K562 (cell line): ENCODE measurements at regions not wholly inside any gene's neighbourhood (a gene's known extent, or its start where the extent isn't known, plus 50 kb on each side); places are given as distances from the start of the nearest gene placed in this dataset.

ENCODE experiments used
- ATAC-seq: fragments of 200-7000 bp; cut with Tn5 transposase; 3 replicates; pipeline ENCODE4 v1.9.1; 2020; ENCODE audit warnings: moderate library complexity
- BruUV-seq: library from RNA; stranded (reverse); fragments of 400-500 nt; replicated peaks from 2 replicates; lab custom pipeline; 2021; lab: Mats Ljungman, UMichigan
- CTCF ChIA-PET: fragments of 300-600 bp; formaldehyde crosslinking; extraction: SDS; loops from one replicate; lab custom pipeline; 2021; ENCODE audit warnings: low intra/inter-chr PET ratio; lab: Yijun Ruan, JAX
- POLR2A ChIA-PET: fragments of 300-600, 350-650 bp; sonication (Branson Sonifier 250); formaldehyde crosslinking; extraction: SDS; loops from one replicate; lab custom pipeline; 2021; ENCODE audit warnings: antibody characterized with exemption, inconsistent platforms; lab: Yijun Ruan, JAX
- DNase-seq, 4 experiments: peaks; one replicate each; pipeline versions ENCODE4 v3.0.0 to v3.0.0-alpha.2; 2011 to 2018; ENCODE audit warnings: low spot score in 3 of 4, mixed read lengths in 3 of 4; ENCODE audit errors: extremely low read depth in 1 of 4
- FAIRE-seq: peaks from 2 replicates; lab custom pipeline; 2011; peaks lifted over from hg19 to GRCh38; lab: Jason Lieb, UNC
- H2AFZ ChIP-seq: 2 replicates; pipeline ENCODE4 v1.6.0; 2011; ENCODE audit warnings: low read depth, low read length, control low read depth, inconsistent platforms
- H3K27ac ChIP-seq: fragments of 200-600 bp; 3 replicates; pipeline ENCODE4 v1.8.0; 2011; ENCODE audit warnings: low read depth, mild to moderate bottlenecking, control low read depth, inconsistent platforms, low read length, moderate library complexity, mixed read lengths; ENCODE audit errors: extremely low read depth
- H3K27me3 ChIP-seq, 2 experiments: fragments of 300-600 bp in 1 of 2; 2 replicates in 1 of 2; 3 replicates in 1 of 2; pipeline versions ENCODE4 v1.6.0 to v1.8.0; 2011; ENCODE audit warnings: inconsistent platforms in 2 of 2, low read length in 2 of 2, mild to moderate bottlenecking in 1 of 2, mixed read lengths in 1 of 2, moderate library complexity in 1 of 2; ENCODE audit not compliant: control insufficient read depth in 2 of 2, insufficient read depth in 2 of 2
- H3K36me3 ChIP-seq: fragments of 300-600 bp; 3 replicates; pipeline ENCODE4 v1.8.0; 2011; ENCODE audit warnings: mild to moderate bottlenecking, low read length, inconsistent platforms; ENCODE audit not compliant: control insufficient read depth, insufficient read depth
- H3K4me1 ChIP-seq, 2 experiments: fragments of 200-600 bp in 1 of 2; replicated peaks in 1 of 2; 2 replicates in 1 of 2; 3 replicates in 1 of 2; pipeline versions ENCODE4 v1.5.1 to v1.8.0; 2011; ENCODE audit warnings: inconsistent platforms in 2 of 2, low read length in 2 of 2, mild to moderate bottlenecking in 1 of 2, mixed read lengths in 1 of 2, moderate library complexity in 1 of 2; ENCODE audit not compliant: control insufficient read depth in 2 of 2, insufficient read depth in 2 of 2
- H3K4me2 ChIP-seq: 2 replicates; pipeline ENCODE4 v1.6.1; 2011; ENCODE audit warnings: low read length, control low read depth, inconsistent platforms, mixed read lengths; ENCODE audit not compliant: insufficient read depth
- H3K4me3 ChIP-seq: fragments of 200-600 bp; sonication (generic), shearing (Covaris generic); 2 replicates; pipeline ENCODE4 v1.5.1; 2016; ENCODE audit warnings: control low read depth, inconsistent platforms
- H3K79me2 ChIP-seq: fragments of 200-600 bp; 3 replicates; pipeline ENCODE4 v1.8.0; 2011; ENCODE audit warnings: low read length, inconsistent platforms; ENCODE audit not compliant: control insufficient read depth, insufficient read depth
- H3K9ac ChIP-seq, 2 experiments: 2 replicates each; pipeline versions ENCODE4 v1.6.0 to v1.6.1; 2011; ENCODE audit warnings: low read depth in 2 of 2, low read length in 2 of 2, control low read depth in 1 of 2, inconsistent platforms in 1 of 2, mild to moderate bottlenecking in 1 of 2, mixed read lengths in 1 of 2; ENCODE audit not compliant: insufficient read depth in 1 of 2
- H3K9me1 ChIP-seq: one replicate; pipeline ENCODE4 v1.6.0; 2011; ENCODE audit warnings: inconsistent platforms, mild to moderate bottlenecking, low read length, moderate library complexity; ENCODE audit not compliant: control insufficient read depth, insufficient read depth
- H3K9me3 ChIP-seq: replicated peaks from 2 replicates; pipeline ENCODE4 v1.5.1; 2011; ENCODE audit warnings: low read depth, low read length, inconsistent platforms; ENCODE audit not compliant: control insufficient read depth, insufficient read depth
- H4K20me1 ChIP-seq: replicated peaks from 2 replicates; pipeline ENCODE4 v1.6.1; 2011; ENCODE audit warnings: low read length, inconsistent platforms, mixed read lengths; ENCODE audit not compliant: control insufficient read depth, insufficient read depth
- ARNT ChIP-seq, 2 experiments: fragments of 450-650 bp; IDR thresholded peaks; 2 replicates each; pipeline ENCODE4 v1.6.1; 2016; ENCODE audit warnings: mild to moderate bottlenecking in 1 of 2
- ATF3 ChIP-seq, 2 experiments: fragments of 450-650 bp in 1 of 2; sonication (generic) in 1 of 2; formaldehyde crosslinking in 1 of 2; IDR thresholded peaks in 1 of 2; conservative IDR thresholded peaks in 1 of 2; 2 replicates each; pipeline versions ENCODE4 v1.6.1 to v1.8.1; 2016 to 2023; ENCODE audit warnings: mild to moderate bottlenecking in 2 of 2, moderate library complexity in 2 of 2, inconsistent platforms in 1 of 2, missing genetic modification reagents in 1 of 2
- CBFA2T3 ChIP-seq: fragments of 450-650 bp; IDR thresholded peaks from 2 replicates; pipeline ENCODE4 v1.6.1; 2017
- CCAR2 ChIP-seq: fragments of 200-400 bp; formaldehyde crosslinking; IDR thresholded peaks from 2 replicates; pipeline ENCODE4 v1.6.1; 2017; ENCODE audit warnings: mild to moderate bottlenecking, low read depth, low read length
- EZH2 ChIP-seq: IDR thresholded peaks from 2 replicates; pipeline ENCODE4 v1.6.1; 2012; ENCODE audit warnings: low read depth, mild to moderate bottlenecking, inconsistent platforms, low read length, borderline replicate concordance
- HINFP ChIP-seq: fragments of 450-650 bp; conservative IDR thresholded peaks from 2 replicates; pipeline ENCODE4 v1.6.1; 2016; ENCODE audit warnings: missing genetic modification characterization, low read depth, mild to moderate bottlenecking, control low read depth, missing compliant biosample characterization
- HNRNPUL1 ChIP-seq: fragments of 200-400 bp; formaldehyde crosslinking; IDR thresholded peaks from 2 replicates; pipeline ENCODE4 v1.6.1; 2017; ENCODE audit warnings: low read length
- MAFG ChIP-seq: fragments of 450-650 bp; conservative IDR thresholded peaks from 2 replicates; pipeline ENCODE4 v1.6.1; 2016; ENCODE audit warnings: missing genetic modification characterization, missing compliant biosample characterization
- MAZ ChIP-seq, 2 experiments: fragments of 450-650 bp in 1 of 2; sonication (generic) in 1 of 2; formaldehyde crosslinking; IDR thresholded peaks in 1 of 2; conservative IDR thresholded peaks in 1 of 2; 2 replicates each; pipeline versions ENCODE4 v1.4.0 to v1.5.0; 2020; ENCODE audit warnings: mild to moderate bottlenecking in 1 of 2, missing genetic modification reagents in 1 of 2
- MECOM ChIP-seq: fragments of 250-450 bp; sonication (Bioruptor Pico); IDR thresholded peaks from 2 replicates; pipeline ENCODE4 v1.8.0; 2022; ENCODE audit warnings: inconsistent platforms
- NFIC ChIP-seq: fragments of 450-650 bp; IDR thresholded peaks from 2 replicates; pipeline ENCODE4 v1.6.1; 2017; ENCODE audit warnings: mild to moderate bottlenecking, inconsistent platforms
- NKRF ChIP-seq: fragments of 450-650 bp; IDR thresholded peaks from 2 replicates; pipeline ENCODE4 v1.6.1; 2016; ENCODE audit warnings: borderline replicate concordance
- PCBP1 ChIP-seq: fragments of 200-400 bp; formaldehyde crosslinking; IDR thresholded peaks from 2 replicates; pipeline ENCODE4 v1.6.1; 2018; ENCODE audit warnings: mild to moderate bottlenecking, low read depth, low read length; ENCODE audit not compliant: poor library complexity, severe bottlenecking
- PCBP2 ChIP-seq: fragments of 200-400 bp; formaldehyde crosslinking; IDR thresholded peaks from 2 replicates; pipeline ENCODE4 v1.6.1; 2018; ENCODE audit warnings: low read length, low read depth, mild to moderate bottlenecking, moderate library complexity; ENCODE audit not compliant: poor library complexity, severe bottlenecking
- PREB ChIP-seq: sonication (generic); formaldehyde crosslinking; IDR thresholded peaks from 2 replicates; pipeline ENCODE4 v1.8.1; 2023; ENCODE audit warnings: mild to moderate bottlenecking, missing genetic modification reagents
- ZNF274 ChIP-seq: IDR thresholded peaks from 2 replicates; pipeline ENCODE4 v1.6.1; 2011; ENCODE audit warnings: low read depth, mild to moderate bottlenecking, low read length, moderate library complexity, borderline replicate concordance
- WGBS: fragments of 100-300 bp; shearing (Covaris generic); methylation state at CpG from one replicate; pipeline ENCODE4 v1.1.6; 2016; ENCODE audit warnings: low coverage, mixed read lengths; ENCODE audit not compliant: insufficient coverage; ENCODE audit errors: missing lambda C conversion rate; 5-methylcytosine and 5-hydroxymethylcytosine counted together
- in situ Hi-C: fragments of 300-500 bp; cut with MboI; formaldehyde crosslinking; loops from 4 replicates; pipeline ENCODE4 v1.15.0; 2018; ENCODE audit warnings: inconsistent platforms, mixed read lengths
- intact Hi-C: fragments of 100-400 bp; cut with micrococcal nuclease; formaldehyde crosslinking; loops from 2 replicates; pipeline ENCODE4 v1.14.2; 2022

- Histone ChIP-seq H3K4me1 (no peaks in the 10 kb centered on the region), H3K27ac (no peak overlapping the region), H3K9me3 (no peaks in the 10 kb centered on the region), H3K36me3 (no peaks in the 10 kb centered on the region), H2AFZ (no peak overlapping the region), H3K9me1 (no peaks in the 10 kb centered on the region), H3K4me3 (no peak overlapping the region), H3K9ac (no peak overlapping the region), H4K20me1 (no peaks in the 10 kb centered on the region), H3K27me3 (peaks cover 0 to 7% of the 10 kb centered on the region in 2 experiments; a peak in 2 of 5 replicates), H3K79me2 (no peaks in the 10 kb centered on the region), H3K4me2 (no peak overlapping the region)
- FAIRE-seq, result no peak
- CTCF ChIA-PET, result no interaction called here
- POLR2A ChIA-PET, result interaction anchor here (0.5 kb wide), 1 partner anchor 254 kb away, joined by 3 read pairs; no protein-coding TSS in a partner anchor
- WGBS, result 0% methylated on average over 6 of the region's 12 CpGs
- no peak for DNase-seq
- no peak for ATAC-seq
- intact Hi-C loops, result no loop called here
- no TSS peak for BruUV-seq
- in situ Hi-C loops, result no loop called here
- TF ChIP-seq CCAR2 (no peak), HNRNPUL1 (no peak), PCBP1 (no peak), PREB (CRISPR knock-in tag) (no peak), EZH2 (no peak), NFIC (no peak), MECOM (CRISPR knock-in tag) (no peak), ARNT (IDR thresholded peaks at IDR 0.05) (no peak), MAFG (tag) (no peak), NKRF (no peak), ZNF274 (no peak), CBFA2T3 (no peak), HINFP (tag) (no peak), MAZ (CRISPR knock-in tag; conservative IDR thresholded peaks at IDR 0.05 in 1 of 2, IDR thresholded peaks at IDR 0.05 in 1 of 2) (no peak), ATF3 (IDR thresholded peaks at IDR 0.05) (no peak), ATF3 (CRISPR knock-in tag; conservative IDR thresholded peaks at IDR 0.05) (no peak), PCBP2 (no peak)
Observed at GRCh38 chr22:48635031-48635430, 1192.6 kb downstream of the BRD1 start.
